ENCODE measurements at regions not wholly inside any gene's neighbourhood (a gene's known extent, or its start where the extent isn't known, plus 50 kb on each side); places are given as distances from the start of the nearest gene placed in this dataset.

DNA sequence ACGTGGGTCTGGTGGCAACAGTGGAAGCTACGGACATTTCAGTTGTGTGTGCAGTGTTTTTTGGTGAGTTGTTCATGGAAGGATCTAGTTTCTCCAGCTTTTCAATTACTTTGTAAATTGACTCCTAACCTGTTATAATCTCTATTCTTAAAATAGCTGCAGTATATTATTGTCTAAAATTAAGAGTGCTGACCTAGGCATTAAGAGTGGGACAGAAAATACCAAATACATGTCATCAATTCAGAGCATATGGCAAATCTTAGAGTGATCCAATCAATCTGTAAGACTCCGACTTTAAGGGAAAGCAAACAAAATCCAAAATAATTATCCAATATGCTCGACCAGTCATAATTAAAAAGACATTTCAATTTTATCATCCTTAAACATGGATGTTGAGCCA is 338.1 kb upstream of the PCDH9 start:
- Histone ChIP-seq H2BK15ac (ENCODE audit: low read length) (no peak overlapping the region), H3K36me3 (ENCODE audit: control insufficient read depth in 2 of 4, insufficient read depth in 4 of 4, low read length in 3 of 4) (no peaks in the 10 kb centered on the region), H4K8ac (ENCODE audit: extremely low read depth, insufficient read depth, low read length) (no peak overlapping the region), H2BK12ac (ENCODE audit: low read depth, low read length) (no peak overlapping the region), H4K91ac (replicated peaks; ENCODE audit: insufficient read length, low read length) (no peak overlapping the region), H2AFZ (ENCODE audit: low read length) (no peak overlapping the region), H3K27me3 (replicated peaks in 1 of 4; ENCODE audit: control insufficient read depth in 3 of 4, extremely low read depth in 1 of 4, insufficient read depth in 3 of 4, low read length in 3 of 4) (no peaks in the 10 kb centered on the region), H3K27ac (ENCODE audit: low read depth, low read length) (no peak overlapping the region), H3K18ac (ENCODE audit: extremely low read depth, low read length) (no peak overlapping the region), H4K20me1 (replicated peaks in 1 of 2; ENCODE audit: control insufficient read depth in 1 of 2, insufficient read depth in 2 of 2, low read length in 2 of 2) (no peaks in the 10 kb centered on the region), H3K23me2 (ENCODE audit: low read depth, low read length) (no peaks in the 10 kb centered on the region), H2BK20ac (ENCODE audit: low read length) (no peak overlapping the region), H3K14ac (ENCODE audit: insufficient read length) (no peak overlapping the region), H3K4me3 (ENCODE audit: extremely low read depth in 1 of 4, insufficient read depth in 2 of 4, low read depth in 3 of 4, low read length in 4 of 4) (no peak overlapping the region), H3K9me3 (ENCODE audit: insufficient read depth in 2 of 2, low read depth in 1 of 2, low read length in 1 of 2) (no peaks in the 10 kb centered on the region), H3K4me1 (replicated peaks in 1 of 4; ENCODE audit: control insufficient read depth in 3 of 4, insufficient read depth in 4 of 4, low read length in 3 of 4) (no peaks in the 10 kb centered on the region), H3K4ac (replicated peaks; ENCODE audit: insufficient read length, low read depth, low read length) (no peak overlapping the region), H3K9ac (replicated peaks in 1 of 4; ENCODE audit: extremely low read depth in 1 of 4, low read depth in 3 of 4, low read length in 3 of 4) (no peak overlapping the region), H3K56ac (replicated peaks; ENCODE audit: insufficient read length, low read depth, low read length) (no peak overlapping the region), H3K79me1 (ENCODE audit: low read depth, low read length) (no peaks in the 10 kb centered on the region), H3K79me2 (ENCODE audit: control insufficient read depth in 1 of 2, insufficient read depth in 2 of 2, low read length in 2 of 2) (no peaks in the 10 kb centered on the region), H3K4me2 (ENCODE audit: insufficient read depth in 1 of 2, low read depth in 2 of 2, low read length in 2 of 2) (no peak overlapping the region), H2AK5ac (ENCODE audit: low read depth, low read length) (no peak overlapping the region), H4K5ac (ENCODE audit: insufficient read length, low read depth, low read length) (no peak overlapping the region), H2BK120ac (replicated peaks; ENCODE audit: low read depth, low read length) (no peak overlapping the region), H2BK5ac (ENCODE audit: low read depth, low read length) (no peak overlapping the region), H3K23ac (ENCODE audit: insufficient read length) (no peak overlapping the region)
- 96% methylated on average over 4 of the region's 4 CpGs; no CpG with 5 or more reads in 1 of the 2 experiments for WGBS, 2 experiments (ENCODE audit: extremely low coverage in 1 of 2, insufficient coverage in 1 of 2, insufficient read length in 1 of 2, insufficient replicate concordance in 2 of 2, low coverage in 1 of 2, low lambda C conversion rate in 2 of 2, missing lambda C conversion rate in 1 of 2)
- CTCF ChIA-PET (ENCODE audit: partially characterized antibody) = no interaction called here
- no peak for FAIRE-seq
- POLR2A ChIA-PET (ENCODE audit: partially characterized antibody) = no interaction called here
- TF ChIP-seq PHF8 (conservative IDR thresholded peaks at IDR 0.05; ENCODE audit: low read depth, low read length) = no peak
- no peak for DNase-seq (ENCODE audit: low read depth in 1 of 2, low spot score in 2 of 2)

Data from H1 (cell line).